ENCODE measurements at regions not wholly inside any gene's neighbourhood (a gene's known extent, or its start where the extent isn't known, plus 50 kb on each side); places are given as distances from the start of the nearest gene placed in this dataset.

- Histone ChIP-seq H4K5ac (ENCODE audit: insufficient read length, low read depth, low read length) (no peak overlapping the region), H2BK12ac (ENCODE audit: low read depth, low read length) (no peak overlapping the region), H3K4me1 (replicated peaks in 1 of 4; ENCODE audit: control insufficient read depth in 3 of 4, insufficient read depth in 4 of 4, low read length in 3 of 4) (no peaks in the 10 kb centered on the region), H3K14ac (ENCODE audit: insufficient read length) (no peak overlapping the region), H3K23me2 (ENCODE audit: low read depth, low read length) (no peaks in the 10 kb centered on the region), H2BK120ac (replicated peaks; ENCODE audit: low read depth, low read length) (no peak overlapping the region), H3K56ac (replicated peaks; ENCODE audit: insufficient read length, low read depth, low read length) (no peak overlapping the region), H2AK5ac (ENCODE audit: low read depth, low read length) (no peak overlapping the region), H3K9ac (replicated peaks in 1 of 4; ENCODE audit: extremely low read depth in 1 of 4, low read depth in 3 of 4, low read length in 3 of 4) (no peak overlapping the region), H2BK5ac (ENCODE audit: low read depth, low read length) (no peak overlapping the region), H3K27me3 (replicated peaks in 1 of 4; ENCODE audit: control insufficient read depth in 3 of 4, extremely low read depth in 1 of 4, insufficient read depth in 3 of 4, low read length in 3 of 4) (no peaks in the 10 kb centered on the region), H3K23ac (ENCODE audit: insufficient read length) (no peak overlapping the region), H3K4ac (replicated peaks; ENCODE audit: insufficient read length, low read depth, low read length) (no peak overlapping the region), H4K20me1 (replicated peaks in 1 of 2; ENCODE audit: control insufficient read depth in 1 of 2, insufficient read depth in 2 of 2, low read length in 2 of 2) (no peaks in the 10 kb centered on the region), H3K27ac (ENCODE audit: low read depth, low read length) (no peak overlapping the region), H3K9me3 (ENCODE audit: insufficient read depth in 2 of 2, low read depth in 1 of 2, low read length in 1 of 2) (no peaks in the 10 kb centered on the region), H3K79me2 (ENCODE audit: control insufficient read depth in 1 of 2, insufficient read depth in 2 of 2, low read length in 2 of 2) (no peaks in the 10 kb centered on the region), H3K79me1 (ENCODE audit: low read depth, low read length) (no peaks in the 10 kb centered on the region), H3K18ac (ENCODE audit: extremely low read depth, low read length) (no peak overlapping the region), H2BK15ac (ENCODE audit: low read length) (no peak overlapping the region), H2AFZ (ENCODE audit: low read length) (no peak overlapping the region), H3K36me3 (ENCODE audit: control insufficient read depth in 2 of 4, insufficient read depth in 4 of 4, low read length in 3 of 4) (no peaks in the 10 kb centered on the region), H4K8ac (ENCODE audit: extremely low read depth, insufficient read depth, low read length) (no peak overlapping the region), H3K4me3 (ENCODE audit: extremely low read depth in 1 of 4, insufficient read depth in 2 of 4, low read depth in 3 of 4, low read length in 4 of 4) (no peak overlapping the region), H3K4me2 (ENCODE audit: insufficient read depth in 1 of 2, low read depth in 2 of 2, low read length in 2 of 2) (no peak overlapping the region), H4K91ac (replicated peaks; ENCODE audit: insufficient read length, low read length) (no peak overlapping the region), H2BK20ac (ENCODE audit: low read length) (no peak overlapping the region)
- POLR2A ChIA-PET (ENCODE audit: partially characterized antibody): no interaction called here
- FAIRE-seq (peak; percentile 19), DNase-seq (ENCODE audit: low read depth in 1 of 2, low spot score in 2 of 2) (no peak)
- WGBS, 2 experiments (ENCODE audit: extremely low coverage in 1 of 2, insufficient coverage in 1 of 2, insufficient read length in 1 of 2, insufficient replicate concordance in 2 of 2, low coverage in 1 of 2, low lambda C conversion rate in 2 of 2, missing lambda C conversion rate in 1 of 2): 100% methylated on average over 1 of the region's 1 CpG; no CpG with 5 or more reads in 1 of the 2 experiments
- CTCF ChIA-PET (ENCODE audit: partially characterized antibody): no interaction called here
- TF ChIP-seq BACH1 (IDR thresholded peaks at IDR 0.05; ENCODE audit: low read length): no peak
- TF ChIP-seq HDAC6 (IDR thresholded peaks at IDR 0.05; ENCODE audit: low read depth, low read length): no peak
- TF ChIP-seq SIN3A (conservative IDR thresholded peaks at IDR 0.05 in 1 of 2, IDR thresholded peaks at IDR 0.05 in 1 of 2; ENCODE audit: low read depth in 1 of 2, low read length in 2 of 2): no peak
- TF ChIP-seq BRCA1 (IDR thresholded peaks at IDR 0.05; ENCODE audit: low read depth, low read length): no peak
- no peak for TF ChIP-seq USF2 (IDR thresholded peaks at IDR 0.05; ENCODE audit: low read length)
- TF ChIP-seq NRF1 (IDR thresholded peaks at IDR 0.05; ENCODE audit: low read depth, low read length): no peak
- TF ChIP-seq EP300 (IDR thresholded peaks at IDR 0.05; ENCODE audit: borderline replicate concordance in 1 of 2, low read depth in 2 of 2, low read length in 2 of 2): no peak
- TF ChIP-seq PHF8 (conservative IDR thresholded peaks at IDR 0.05; ENCODE audit: low read depth, low read length): no peak
- TF ChIP-seq RNF2 (IDR thresholded peaks at IDR 0.05; ENCODE audit: borderline replicate concordance, low read depth, low read length, missing control alignments, poor library complexity, severe bottlenecking): no peak
- no peak for TF ChIP-seq CREB1 (IDR thresholded peaks at IDR 0.05)
- TF ChIP-seq SIX5 (IDR thresholded peaks at IDR 0.05; ENCODE audit: low read depth, low read length): no peak
- no peak for TF ChIP-seq MAFK (IDR thresholded peaks at IDR 0.05; ENCODE audit: low read depth, low read length)
- no peak for TF ChIP-seq ZNF274 (IDR thresholded peaks at IDR 0.05; ENCODE audit: borderline replicate concordance, extremely low read depth, low read length)
- TF ChIP-seq EGR1 (IDR thresholded peaks at IDR 0.05; ENCODE audit: borderline replicate concordance, low read depth, low read length): no peak
These were observed 220.8 kb downstream of the SPANXN3 start for GRCh38 chrX:143296521-143296920.

All from H1 (cell line).